ENCODE measurements at regions not wholly inside any gene's neighbourhood (a gene's known extent, or its start where the extent isn't known, plus 50 kb on each side); places are given as distances from the start of the nearest gene placed in this dataset.

DNA sequence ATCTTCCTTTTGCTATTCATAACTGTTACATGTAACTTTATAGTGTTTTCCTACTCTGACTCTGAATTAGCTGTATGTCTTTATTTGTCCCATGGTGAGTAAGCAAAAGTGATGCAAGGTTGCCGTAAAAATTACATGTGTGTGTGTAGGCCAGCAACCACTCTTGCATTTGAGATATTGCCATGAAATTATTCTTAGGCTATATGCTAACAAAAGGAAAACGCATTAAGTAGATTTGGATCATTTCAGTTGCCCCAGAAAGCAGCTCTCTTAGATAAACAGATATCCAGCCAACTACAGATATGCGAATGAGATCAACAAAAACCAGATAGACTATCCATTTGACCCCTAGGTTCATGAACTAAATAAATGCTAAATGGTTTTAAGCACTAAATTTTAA, 73.6 kb downstream of the CYLC2 start:
- no peak overlapping the region for H3K27ac ChIP-seq (ENCODE audit: poor library complexity, severe bottlenecking)
- H3K4me1 ChIP-seq (ENCODE audit: insufficient read depth, poor library complexity, severe bottlenecking) = no peaks in the 10 kb centered on the region
- ATAC-seq (ENCODE audit: low read depth) (no peak), DNase-seq (ENCODE audit: low spot score) (no peak)
- no peaks in the 10 kb centered on the region for H3K36me3 ChIP-seq (ENCODE audit: low read depth)
- H3K27me3 ChIP-seq (ENCODE audit: insufficient read depth, poor library complexity, severe bottlenecking) = no peaks in the 10 kb centered on the region
- no peak overlapping the region for H3K4me3 ChIP-seq (ENCODE audit: severe bottlenecking)
- H3K9me3 ChIP-seq (ENCODE audit: severe bottlenecking) = no peaks in the 10 kb centered on the region
- TF ChIP-seq, protein P1, sequence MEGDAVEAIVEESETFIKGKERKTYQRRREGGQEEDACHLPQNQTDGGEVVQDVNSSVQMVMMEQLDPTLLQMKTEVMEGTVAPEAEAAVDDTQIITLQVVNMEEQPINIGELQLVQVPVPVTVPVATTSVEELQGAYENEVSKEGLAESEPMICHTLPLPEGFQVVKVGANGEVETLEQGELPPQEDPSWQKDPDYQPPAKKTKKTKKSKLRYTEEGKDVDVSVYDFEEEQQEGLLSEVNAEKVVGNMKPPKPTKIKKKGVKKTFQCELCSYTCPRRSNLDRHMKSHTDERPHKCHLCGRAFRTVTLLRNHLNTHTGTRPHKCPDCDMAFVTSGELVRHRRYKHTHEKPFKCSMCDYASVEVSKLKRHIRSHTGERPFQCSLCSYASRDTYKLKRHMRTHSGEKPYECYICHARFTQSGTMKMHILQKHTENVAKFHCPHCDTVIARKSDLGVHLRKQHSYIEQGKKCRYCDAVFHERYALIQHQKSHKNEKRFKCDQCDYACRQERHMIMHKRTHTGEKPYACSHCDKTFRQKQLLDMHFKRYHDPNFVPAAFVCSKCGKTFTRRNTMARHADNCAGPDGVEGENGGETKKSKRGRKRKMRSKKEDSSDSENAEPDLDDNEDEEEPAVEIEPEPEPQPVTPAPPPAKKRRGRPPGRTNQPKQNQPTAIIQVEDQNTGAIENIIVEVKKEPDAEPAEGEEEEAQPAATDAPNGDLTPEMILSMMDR (IDR thresholded peaks at IDR 0.05; ENCODE audit: poor library complexity, severe bottlenecking) = no peak

DNA sequence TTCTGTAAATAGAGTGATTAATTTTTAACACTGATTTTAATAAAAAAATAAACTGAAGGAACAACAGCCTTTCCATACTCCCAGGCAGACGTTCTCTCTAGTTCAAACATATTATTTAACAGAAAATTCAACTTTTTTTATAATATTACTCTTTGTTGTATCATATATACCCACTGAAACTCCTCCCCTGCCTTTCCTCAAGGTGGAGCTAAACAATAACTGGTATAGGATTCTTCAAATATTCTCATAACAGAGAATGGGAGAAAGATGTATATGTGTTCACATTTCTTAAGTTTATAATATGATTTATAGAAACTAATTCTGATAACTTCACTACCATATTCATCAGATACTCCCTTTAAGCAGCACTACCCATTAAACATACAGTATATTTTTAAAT, 83.4 kb downstream of the CYLC2 start:
- no peak for ATAC-seq (ENCODE audit: low read depth)
- DNase-seq (ENCODE audit: low spot score) = no peak
- Histone ChIP-seq H3K27ac (ENCODE audit: poor library complexity, severe bottlenecking) (no peak overlapping the region), H3K27me3 (ENCODE audit: insufficient read depth, poor library complexity, severe bottlenecking) (no peaks in the 10 kb centered on the region), H3K4me1 (ENCODE audit: insufficient read depth, poor library complexity, severe bottlenecking) (no peaks in the 10 kb centered on the region), H3K36me3 (ENCODE audit: low read depth) (no peaks in the 10 kb centered on the region), H3K4me3 (ENCODE audit: severe bottlenecking) (no peak overlapping the region), H3K9me3 (ENCODE audit: severe bottlenecking) (no peaks in the 10 kb centered on the region)
- TF ChIP-seq, protein P1 (IDR thresholded peaks at IDR 0.05; ENCODE audit: poor library complexity, severe bottlenecking) = peak; percentile 37

DNA sequence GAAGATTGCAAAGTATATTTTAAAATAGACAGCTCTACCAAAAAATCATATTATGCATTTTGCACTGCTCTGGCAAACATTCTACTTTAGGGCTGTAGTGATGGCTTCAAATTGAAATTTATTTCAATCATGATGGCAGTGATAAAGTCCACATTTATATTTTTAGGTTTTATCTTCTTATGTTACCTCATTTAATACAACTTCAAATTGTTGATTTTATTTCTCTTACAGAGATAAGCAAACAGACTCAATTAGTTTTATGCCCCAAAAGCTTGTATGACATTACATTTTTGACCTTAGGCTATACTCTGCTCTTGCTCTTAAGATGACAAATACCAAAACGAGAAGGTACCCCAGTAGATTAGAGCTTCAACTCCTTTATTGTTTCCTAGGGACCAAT, 87.4 kb downstream of the CYLC2 start:
- H3K36me3 ChIP-seq (ENCODE audit: low read depth) = no peaks in the 10 kb centered on the region
- TF ChIP-seq, protein P1 (IDR thresholded peaks at IDR 0.05; ENCODE audit: poor library complexity, severe bottlenecking) = no peak
- ATAC-seq (ENCODE audit: low read depth) = no peak
- no peak overlapping the region for H3K4me3 ChIP-seq (ENCODE audit: severe bottlenecking)
- no peak overlapping the region for H3K27ac ChIP-seq (ENCODE audit: poor library complexity, severe bottlenecking)
- no peaks in the 10 kb centered on the region for H3K4me1 ChIP-seq (ENCODE audit: insufficient read depth, poor library complexity, severe bottlenecking)
- H3K9me3 ChIP-seq (ENCODE audit: severe bottlenecking) = no peaks in the 10 kb centered on the region
- no peaks in the 10 kb centered on the region for H3K27me3 ChIP-seq (ENCODE audit: insufficient read depth, poor library complexity, severe bottlenecking)
- DNase-seq (ENCODE audit: low spot score) = no peak

DNA sequence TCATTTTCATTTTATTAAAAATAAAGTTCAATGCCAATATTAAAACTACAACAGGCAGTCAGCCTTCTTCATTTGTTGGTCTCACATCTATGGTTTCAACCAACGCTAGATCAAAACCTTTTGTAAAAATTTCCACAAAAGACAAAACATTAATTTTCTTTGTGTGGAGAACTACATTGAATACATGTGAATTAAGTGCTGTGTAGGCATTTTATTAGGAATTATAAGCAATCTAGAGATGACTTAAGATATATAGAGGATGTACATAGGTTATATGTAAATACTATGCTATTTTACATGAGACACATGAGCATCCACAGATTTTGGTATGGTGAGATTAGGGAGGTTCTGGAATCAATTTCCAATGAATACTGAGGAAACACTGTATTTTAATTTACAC, 94.2 kb downstream of the CYLC2 start:
- Histone ChIP-seq H3K36me3 (ENCODE audit: low read depth) (no peaks in the 10 kb centered on the region), H3K4me1 (ENCODE audit: insufficient read depth, poor library complexity, severe bottlenecking) (no peaks in the 10 kb centered on the region), H3K9me3 (ENCODE audit: severe bottlenecking) (no peaks in the 10 kb centered on the region), H3K4me3 (ENCODE audit: severe bottlenecking) (no peak overlapping the region), H3K27ac (ENCODE audit: poor library complexity, severe bottlenecking) (no peak overlapping the region), H3K27me3 (ENCODE audit: insufficient read depth, poor library complexity, severe bottlenecking) (no peaks in the 10 kb centered on the region)
- no peak for DNase-seq (ENCODE audit: low spot score)
- no peak for ATAC-seq (ENCODE audit: low read depth)
- TF ChIP-seq, protein P1 (IDR thresholded peaks at IDR 0.05; ENCODE audit: poor library complexity, severe bottlenecking) = no peak

DNA sequence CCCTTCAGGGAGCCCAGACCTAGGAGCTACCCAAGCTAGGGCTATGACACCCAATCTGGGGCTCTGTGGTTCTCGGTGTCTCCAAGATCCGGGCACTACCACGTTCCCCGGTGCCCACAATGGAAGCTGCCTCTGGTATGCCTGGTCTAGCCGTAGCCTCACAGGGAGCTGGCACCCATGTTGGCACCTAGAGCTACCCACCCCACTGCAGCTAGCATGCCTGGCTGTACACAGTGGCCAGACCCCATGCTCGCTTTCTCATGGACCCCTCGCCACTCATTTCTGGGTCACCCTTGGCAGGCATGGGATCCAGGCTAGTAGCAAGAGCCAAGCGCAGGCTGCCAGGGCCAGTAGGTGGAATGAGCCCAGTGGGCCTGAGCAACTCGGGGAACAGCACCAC, 109.0 kb downstream of the CYLC2 start:
- Histone ChIP-seq H3K4me1 (ENCODE audit: insufficient read depth, poor library complexity, severe bottlenecking) (no peaks in the 10 kb centered on the region), H3K27me3 (ENCODE audit: insufficient read depth, poor library complexity, severe bottlenecking) (no peaks in the 10 kb centered on the region), H3K4me3 (ENCODE audit: severe bottlenecking) (no peak overlapping the region), H3K9me3 (ENCODE audit: severe bottlenecking) (no peaks in the 10 kb centered on the region), H3K36me3 (ENCODE audit: low read depth) (no peaks in the 10 kb centered on the region), H3K27ac (ENCODE audit: poor library complexity, severe bottlenecking) (no peak overlapping the region)
- DNase-seq (ENCODE audit: low spot score) (no peak), ATAC-seq (ENCODE audit: low read depth) (no peak)
- TF ChIP-seq, protein P1 (IDR thresholded peaks at IDR 0.05; ENCODE audit: poor library complexity, severe bottlenecking) = no peak

Data from RWPE2 (cell line).